Astrocyte of the spinal cord (primary cell): ENCODE measurements at regions not wholly inside any gene's neighbourhood (a gene's known extent, or its start where the extent isn't known, plus 50 kb on each side); places are given as distances from the start of the nearest gene placed in this dataset.

Experiments used
- DNase-seq: peaks from one replicate; pipeline ENCODE4 v3.0.0; 2011; ENCODE audit warnings: low read depth, low spot score
- H3K4me3 ChIP-seq: 2 replicates; pipeline ENCODE4 v1.5.1; 2011; ENCODE audit warnings: low read depth, mild to moderate bottlenecking, low read length, moderate library complexity
- in situ Hi-C: cut with HindIII; loops from 2 replicates; pipeline ENCODE4 v1.10.0; 2017; ENCODE audit warnings: low sequenced_read_pairs
- TF ChIP-seq, protein P1 (sequence below): IDR thresholded peaks from 2 replicates; pipeline ENCODE4 v1.5.1; 2012; ENCODE audit warnings: low read depth, mild to moderate bottlenecking, low read length, inconsistent platforms

DNA sequence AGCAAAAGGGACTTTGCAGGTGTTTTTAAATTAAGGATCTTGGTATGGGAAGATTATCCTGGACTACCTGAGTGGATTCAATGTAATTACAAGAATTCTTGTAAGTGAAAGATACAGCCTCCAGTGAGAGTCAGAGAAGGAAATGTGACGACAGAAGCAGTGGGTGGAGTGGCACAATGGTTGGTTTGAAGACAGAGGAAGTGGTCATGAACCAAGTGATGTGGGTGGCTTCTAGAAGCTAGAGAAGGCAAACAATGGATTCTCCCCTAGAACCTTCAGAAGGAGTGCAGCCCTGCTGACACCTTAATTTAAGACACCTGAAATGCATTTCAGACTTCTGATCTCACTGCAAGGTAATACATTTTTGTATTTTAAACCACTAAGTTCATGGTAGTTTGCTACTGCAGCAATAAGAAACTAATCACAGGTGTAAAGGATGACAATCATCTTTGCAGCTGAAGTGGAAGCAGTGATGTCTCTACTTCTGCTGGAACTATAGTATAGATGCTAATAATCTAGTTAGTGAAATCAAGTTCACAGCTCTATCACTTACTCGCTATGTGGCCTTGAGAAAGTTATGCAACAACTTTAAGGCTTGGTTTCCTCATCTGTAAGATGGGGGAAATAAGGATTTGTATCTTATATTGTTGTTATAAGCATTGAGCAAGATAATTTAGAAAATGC is 403.4 kb upstream of the SUCLG2 start:
- TF ChIP-seq, protein P1, sequence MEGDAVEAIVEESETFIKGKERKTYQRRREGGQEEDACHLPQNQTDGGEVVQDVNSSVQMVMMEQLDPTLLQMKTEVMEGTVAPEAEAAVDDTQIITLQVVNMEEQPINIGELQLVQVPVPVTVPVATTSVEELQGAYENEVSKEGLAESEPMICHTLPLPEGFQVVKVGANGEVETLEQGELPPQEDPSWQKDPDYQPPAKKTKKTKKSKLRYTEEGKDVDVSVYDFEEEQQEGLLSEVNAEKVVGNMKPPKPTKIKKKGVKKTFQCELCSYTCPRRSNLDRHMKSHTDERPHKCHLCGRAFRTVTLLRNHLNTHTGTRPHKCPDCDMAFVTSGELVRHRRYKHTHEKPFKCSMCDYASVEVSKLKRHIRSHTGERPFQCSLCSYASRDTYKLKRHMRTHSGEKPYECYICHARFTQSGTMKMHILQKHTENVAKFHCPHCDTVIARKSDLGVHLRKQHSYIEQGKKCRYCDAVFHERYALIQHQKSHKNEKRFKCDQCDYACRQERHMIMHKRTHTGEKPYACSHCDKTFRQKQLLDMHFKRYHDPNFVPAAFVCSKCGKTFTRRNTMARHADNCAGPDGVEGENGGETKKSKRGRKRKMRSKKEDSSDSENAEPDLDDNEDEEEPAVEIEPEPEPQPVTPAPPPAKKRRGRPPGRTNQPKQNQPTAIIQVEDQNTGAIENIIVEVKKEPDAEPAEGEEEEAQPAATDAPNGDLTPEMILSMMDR: no peak
- DNase-seq: no peak
- in situ Hi-C loops: no loop called here
- no peak overlapping the region for H3K4me3 ChIP-seq

DNA sequence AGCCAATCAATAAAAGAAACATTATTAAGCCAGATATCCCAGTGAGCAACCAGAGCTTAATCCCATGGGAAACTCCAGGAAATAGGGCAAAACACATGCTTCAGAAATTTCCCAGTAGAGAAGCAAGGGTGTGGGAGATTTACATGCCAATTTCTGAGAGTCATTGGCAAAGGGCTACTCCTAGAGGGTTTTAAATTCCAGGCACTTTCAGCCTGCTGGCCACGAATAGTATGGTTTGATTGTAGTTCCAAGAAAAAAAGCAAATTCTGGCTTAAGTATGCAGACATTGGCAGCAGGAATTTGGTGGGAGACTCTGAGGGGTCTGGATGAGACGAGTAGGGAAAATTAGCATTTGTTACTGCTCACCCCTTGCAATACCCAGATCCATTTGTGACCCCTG is 402.1 kb upstream of the SUCLG2 start:
- DNase-seq: no peak
- in situ Hi-C loops: no loop called here
- H3K4me3 ChIP-seq: no peak overlapping the region
- TF ChIP-seq, protein P1: no peak

DNA sequence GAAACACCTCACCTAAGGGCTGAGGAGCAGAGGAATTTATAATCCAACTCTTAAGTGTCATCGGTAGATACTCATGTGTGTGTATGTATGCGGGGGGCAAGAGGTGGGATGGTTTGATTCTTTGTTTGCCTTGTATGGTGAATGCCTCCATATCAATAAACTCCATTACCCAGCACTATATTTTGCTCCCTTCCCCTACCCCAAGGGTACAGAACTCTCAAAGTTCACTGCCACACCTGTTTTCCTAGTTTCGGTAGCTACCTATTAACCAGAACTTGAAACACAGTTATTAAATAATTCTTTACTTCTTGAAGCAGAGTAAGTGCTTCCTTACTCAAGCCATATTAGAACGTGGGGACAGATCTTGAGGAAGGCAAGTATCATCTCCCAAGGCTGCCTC is 400.8 kb upstream of the SUCLG2 start:
- H3K4me3 ChIP-seq: no peak overlapping the region
- DNase-seq: no peak
- TF ChIP-seq, protein P1: no peak
- in situ Hi-C loops: no loop called here

DNA sequence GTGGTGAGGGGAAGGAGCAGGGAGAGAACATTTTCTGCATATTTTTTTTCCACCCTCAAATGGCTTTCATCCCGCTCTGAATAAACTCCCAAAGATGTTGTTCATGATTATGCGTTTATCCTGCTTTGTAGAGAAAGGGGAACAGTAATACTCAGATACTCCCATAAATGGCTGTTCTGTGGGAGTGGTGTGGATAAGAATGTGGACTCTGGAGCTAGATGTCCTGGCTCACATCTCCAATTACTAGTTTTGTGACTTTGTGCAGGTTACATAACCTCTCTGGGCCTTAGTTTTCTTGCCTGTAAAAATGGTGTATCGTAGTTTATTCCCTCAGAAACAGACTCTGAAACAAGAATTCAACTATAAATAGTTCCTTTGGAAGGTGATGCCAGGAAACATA is 395.4 kb upstream of the SUCLG2 start:
- TF ChIP-seq, protein P1: no peak
- no peak overlapping the region for H3K4me3 ChIP-seq
- in situ Hi-C loops: no loop called here
- DNase-seq: no peak

GRCh38 chr3:68045976-68046375 is 391.6 kb upstream of the SUCLG2 start:
- in situ Hi-C loops: no loop called here
- H3K4me3 ChIP-seq: no peak overlapping the region
- TF ChIP-seq, protein P1: no peak
- no peak for DNase-seq

DNA sequence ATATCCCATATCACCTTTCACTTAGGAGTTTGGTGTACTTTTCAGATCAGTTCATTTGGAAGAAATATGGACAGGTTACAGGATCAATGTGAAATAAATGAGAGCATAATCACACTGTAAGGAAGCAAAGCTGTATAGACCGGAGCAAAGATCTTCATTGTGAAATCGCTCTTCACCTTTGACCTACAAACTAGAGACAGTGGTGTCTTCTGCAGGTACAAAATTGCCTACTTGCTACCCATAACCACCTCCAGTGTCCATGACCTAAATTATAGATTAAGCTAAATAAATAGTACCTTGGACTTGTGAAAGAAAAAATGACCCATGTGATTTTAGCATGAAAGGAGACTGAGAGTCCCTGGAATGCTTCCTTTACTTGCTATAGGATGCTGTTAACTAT is 379.5 kb upstream of the SUCLG2 start:
- no peak overlapping the region for H3K4me3 ChIP-seq
- in situ Hi-C loops: no loop called here
- TF ChIP-seq, protein P1: no peak
- no peak for DNase-seq
